ENCODE measurements at regions not wholly inside any gene's neighbourhood (a gene's known extent, or its start where the extent isn't known, plus 50 kb on each side); places are given as distances from the start of the nearest gene placed in this dataset.
"Not testable (repeated sequence)": the region's sequence is repeated elsewhere in the genome, so short reads cannot be mapped to it uniquely, and the experiment has no call there.

- no peak for TF ChIP-seq EZH2phosphoT487 (IDR thresholded peaks at IDR 0.05; ENCODE audit: insufficient read depth, low read depth)
- no peak for TF ChIP-seq EZH2 (IDR thresholded peaks at IDR 0.05; ENCODE audit: insufficient read depth, poor library complexity, severe bottlenecking)
- H2AFZ ChIP-seq = no peak overlapping the region
- no peak overlapping the region for H3K4me2 ChIP-seq (ENCODE audit: unreplicated experiment)
- in situ Hi-C loops (cut with MboI) = no loop called here
- no peak for DNase-seq
- no peaks in the 10 kb centered on the region for H3K36me3 ChIP-seq (ENCODE audit: low read depth)
- 3% methylated on average over 4 of the region's 4 CpGs for WGBS, 2 experiments (ENCODE audit: low coverage in 1 of 2, low lambda C conversion rate in 2 of 2, missing lambda C conversion rate in 2 of 2)
- no peaks in the 10 kb centered on the region for H3K9me2 ChIP-seq (ENCODE audit: insufficient read depth)
- H3F3A ChIP-seq (ENCODE audit: insufficient read depth) = no peaks in the 10 kb centered on the region
- no peaks in the 10 kb centered on the region for H3K27me3 ChIP-seq (replicated peaks; ENCODE audit: insufficient read depth)
- H3K9me3 ChIP-seq (ENCODE audit: low read depth) = no peaks in the 10 kb centered on the region
- no peaks in the 10 kb centered on the region for H3K4me1 ChIP-seq (ENCODE audit: insufficient read depth)
- H3K9ac ChIP-seq = no peak overlapping the region
- H3K4me3 ChIP-seq = no peak overlapping the region
- no peaks in the 10 kb centered on the region for H4K20me1 ChIP-seq (ENCODE audit: insufficient read depth)
- no peak overlapping the region for H3K27ac ChIP-seq
- H3K79me2 ChIP-seq (ENCODE audit: insufficient read depth) = no peaks in the 10 kb centered on the region
Measured at GRCh38 chr10:9853405-9854355, 1164.0 kb upstream of the CELF2 start.

- H3K4me1 ChIP-seq (ENCODE audit: insufficient read depth); H3K9me3 ChIP-seq (ENCODE audit: low read depth); H3K9ac ChIP-seq; H3K9me2 ChIP-seq (ENCODE audit: insufficient read depth); H3K79me2 ChIP-seq (ENCODE audit: insufficient read depth); H3K4me2 ChIP-seq (ENCODE audit: unreplicated experiment); H2AFZ ChIP-seq; H3K27ac ChIP-seq; in situ Hi-C loops (cut with MboI); H3K27me3 ChIP-seq (replicated peaks; ENCODE audit: insufficient read depth); H3K4me3 ChIP-seq; H3K36me3 ChIP-seq (ENCODE audit: low read depth); DNase-seq; H4K20me1 ChIP-seq (ENCODE audit: insufficient read depth); H3F3A ChIP-seq (ENCODE audit: insufficient read depth): not testable (repeated sequence)
- WGBS, 2 experiments (ENCODE audit: low coverage in 1 of 2, low lambda C conversion rate in 2 of 2, missing lambda C conversion rate in 2 of 2) = 69 to 79% methylated on average over 14 to 22 of the region's 22 CpGs
Measured at GRCh38 chr10:9855451-9855850, 1162.2 kb upstream of the CELF2 start.

GRCh38 chr10:9858816-9859215 is 1158.9 kb upstream of the CELF2 start:
- Histone ChIP-seq H3F3A (ENCODE audit: insufficient read depth) (no peaks in the 10 kb centered on the region), H3K4me2 (ENCODE audit: unreplicated experiment) (no peak overlapping the region), H3K9me2 (ENCODE audit: insufficient read depth) (no peaks in the 10 kb centered on the region), H3K36me3 (ENCODE audit: low read depth) (no peaks in the 10 kb centered on the region), H3K9me3 (ENCODE audit: low read depth) (no peaks in the 10 kb centered on the region), H3K27ac (no peak overlapping the region), H3K27me3 (replicated peaks; ENCODE audit: insufficient read depth) (no peaks in the 10 kb centered on the region), H3K4me1 (ENCODE audit: insufficient read depth) (no peaks in the 10 kb centered on the region), H3K4me3 (no peak overlapping the region), H3K9ac (no peak overlapping the region), H2AFZ (no peak overlapping the region), H3K79me2 (ENCODE audit: insufficient read depth) (no peaks in the 10 kb centered on the region), H4K20me1 (ENCODE audit: insufficient read depth) (no peaks in the 10 kb centered on the region)
- peak; percentile 2 for DNase-seq
- TF ChIP-seq EZH2phosphoT487 (IDR thresholded peaks at IDR 0.05; ENCODE audit: insufficient read depth, low read depth) (no peak), EZH2 (IDR thresholded peaks at IDR 0.05; ENCODE audit: insufficient read depth, poor library complexity, severe bottlenecking) (no peak)
- in situ Hi-C loops (cut with MboI) = no loop called here

- in situ Hi-C loops (cut with MboI) = no loop called here
- no peaks in the 10 kb centered on the region for H3F3A ChIP-seq (ENCODE audit: insufficient read depth)
- no peak for TF ChIP-seq EZH2 (IDR thresholded peaks at IDR 0.05; ENCODE audit: insufficient read depth, poor library complexity, severe bottlenecking)
- TF ChIP-seq EZH2phosphoT487 (IDR thresholded peaks at IDR 0.05; ENCODE audit: insufficient read depth, low read depth) = no peak
- H3K9me3 ChIP-seq (ENCODE audit: low read depth) = no peaks in the 10 kb centered on the region
- no peaks in the 10 kb centered on the region for H3K4me1 ChIP-seq (ENCODE audit: insufficient read depth)
- H3K27ac ChIP-seq = no peak overlapping the region
- no peaks in the 10 kb centered on the region for H3K9me2 ChIP-seq (ENCODE audit: insufficient read depth)
- peak; percentile 4 for DNase-seq
- H3K4me3 ChIP-seq = no peak overlapping the region
- H3K36me3 ChIP-seq (ENCODE audit: low read depth) = no peaks in the 10 kb centered on the region
- H3K27me3 ChIP-seq (replicated peaks; ENCODE audit: insufficient read depth) = no peaks in the 10 kb centered on the region
- no peak overlapping the region for H3K9ac ChIP-seq
- no peak overlapping the region for H3K4me2 ChIP-seq (ENCODE audit: unreplicated experiment)
- H4K20me1 ChIP-seq (ENCODE audit: insufficient read depth) = no peaks in the 10 kb centered on the region
- H2AFZ ChIP-seq = no peak overlapping the region
- no peaks in the 10 kb centered on the region for H3K79me2 ChIP-seq (ENCODE audit: insufficient read depth)
Measured at GRCh38 chr10:9860045-9860444, 1157.6 kb upstream of the CELF2 start.
